Superior temporal gyrus (tissue), 1 donor: ENCODE measurements at regions not wholly inside any gene's neighbourhood (a gene's known extent, or its start where the extent isn't known, plus 50 kb on each side); places are given as distances from the start of the nearest gene placed in this dataset.

ENCODE experiments used
- DNase-seq: peaks from one replicate; pipeline ENCODE4 v3.0.0-alpha.2; 2016; ENCODE audit errors: extremely low spot score

- no peak for DNase-seq
Observed at GRCh38 chr5:14983666-14984441, 112.3 kb upstream of the ANKH start.

DNA sequence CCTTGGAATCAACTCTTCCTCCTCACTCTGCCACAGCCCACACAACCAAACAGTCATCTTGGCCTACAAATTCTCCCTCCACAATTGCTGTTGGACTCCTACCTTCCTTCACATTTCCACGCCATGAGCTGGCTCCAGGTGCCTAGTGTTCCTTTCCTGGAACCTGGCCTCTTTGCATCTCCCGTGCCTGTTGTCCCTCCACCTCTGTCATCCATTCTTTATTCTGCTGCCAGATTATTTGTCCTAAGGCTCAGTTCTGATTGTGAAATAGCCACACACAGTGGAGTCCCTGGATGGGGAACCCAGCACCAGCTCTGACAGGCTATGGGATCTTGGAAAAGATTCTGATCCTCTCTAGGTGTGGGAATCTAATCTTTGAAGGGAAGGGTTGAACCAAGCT lies 109.1 kb upstream of the ANKH start:
- DNase-seq: no peak

GRCh38 chr5:14977058-14977685 lies 105.6 kb upstream of the ANKH start:
- no peak for DNase-seq

GRCh38 chr5:14976486-14976885 lies 104.9 kb upstream of the ANKH start:
- no peak for DNase-seq

DNA sequence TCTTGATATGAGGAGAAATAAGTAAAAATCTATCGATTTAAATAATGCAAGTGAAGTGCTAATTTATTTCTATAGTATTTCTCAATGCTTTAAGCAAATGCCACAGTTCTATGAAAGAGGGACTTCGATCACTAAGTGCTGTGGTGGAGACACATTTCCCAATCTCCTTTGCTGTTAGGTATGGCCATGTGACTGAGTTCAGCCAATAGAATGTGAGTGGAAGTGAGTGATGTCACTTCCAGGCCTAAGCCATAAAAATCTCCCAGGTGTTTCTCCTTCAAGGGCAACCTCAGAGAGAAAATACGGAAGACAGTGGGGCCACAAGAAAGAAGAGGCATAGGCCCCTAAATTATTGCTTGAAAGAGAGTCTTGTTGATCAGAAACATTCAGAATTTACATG lies 100.3 kb upstream of the ANKH start:
- no peak for DNase-seq

GRCh38 chr5:14968796-14969195 lies 97.2 kb upstream of the ANKH start:
- DNase-seq: no peak

GRCh38 chr5:14967166-14967565 lies 95.6 kb upstream of the ANKH start:
- no peak for DNase-seq

DNA sequence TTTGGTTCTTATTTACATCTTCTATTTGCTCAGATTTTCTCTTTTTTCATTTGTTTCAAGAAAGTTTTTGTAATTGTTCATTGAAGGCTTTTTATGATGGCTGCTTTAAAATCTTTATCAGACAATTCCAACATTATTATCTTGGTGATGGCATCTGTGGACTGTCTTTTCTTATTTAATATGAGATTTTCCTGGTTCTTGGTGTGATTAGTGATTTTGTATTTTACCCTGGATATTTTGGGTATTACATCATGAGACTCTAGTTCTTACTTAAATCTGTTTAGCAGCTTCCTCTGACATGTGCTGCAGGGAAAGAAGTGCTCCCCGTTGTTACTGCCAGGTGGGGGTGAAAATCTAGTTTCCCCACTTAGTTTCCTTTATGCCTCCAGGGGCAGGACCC lies 94.2 kb upstream of the ANKH start:
- no peak for DNase-seq

DNA sequence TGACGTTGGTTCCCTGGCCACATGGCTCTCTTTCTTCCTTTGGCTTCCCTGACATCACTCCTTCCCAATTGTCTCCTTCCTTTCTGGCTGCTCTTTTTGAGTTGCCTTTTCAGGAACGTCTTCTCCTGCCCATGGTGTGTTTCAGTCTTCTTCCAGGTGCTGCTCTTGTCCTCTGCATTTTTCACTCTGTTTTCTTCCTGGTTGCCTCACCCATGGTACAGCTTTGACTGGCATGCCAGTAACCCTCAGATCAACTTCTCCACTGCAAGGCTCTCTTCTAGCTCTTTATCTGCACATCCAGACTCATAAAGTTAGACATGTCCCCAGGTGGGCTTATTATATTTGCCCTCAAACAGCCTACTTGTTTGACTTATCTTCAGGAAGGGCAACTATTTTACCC lies 91.0 kb upstream of the ANKH start:
- DNase-seq: no peak

DNA sequence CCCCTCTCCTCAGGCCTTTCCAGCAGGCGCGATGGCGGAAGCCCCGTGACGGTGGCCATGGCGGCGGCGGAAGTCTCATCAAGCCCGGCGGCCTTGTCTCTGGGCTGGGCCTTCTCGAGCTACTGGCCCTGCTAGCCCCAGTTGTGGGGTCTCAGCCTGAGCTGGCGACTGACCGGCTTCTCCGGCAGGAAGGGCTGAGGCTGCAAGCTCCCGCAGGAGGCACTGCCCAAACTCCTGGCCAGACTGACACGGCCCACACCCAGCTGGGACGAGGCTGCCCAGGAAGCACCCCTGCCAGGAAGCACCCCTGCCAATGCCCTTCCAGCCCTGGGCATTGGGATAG lies 88.5 kb upstream of the ANKH start:
- no peak for DNase-seq

DNA sequence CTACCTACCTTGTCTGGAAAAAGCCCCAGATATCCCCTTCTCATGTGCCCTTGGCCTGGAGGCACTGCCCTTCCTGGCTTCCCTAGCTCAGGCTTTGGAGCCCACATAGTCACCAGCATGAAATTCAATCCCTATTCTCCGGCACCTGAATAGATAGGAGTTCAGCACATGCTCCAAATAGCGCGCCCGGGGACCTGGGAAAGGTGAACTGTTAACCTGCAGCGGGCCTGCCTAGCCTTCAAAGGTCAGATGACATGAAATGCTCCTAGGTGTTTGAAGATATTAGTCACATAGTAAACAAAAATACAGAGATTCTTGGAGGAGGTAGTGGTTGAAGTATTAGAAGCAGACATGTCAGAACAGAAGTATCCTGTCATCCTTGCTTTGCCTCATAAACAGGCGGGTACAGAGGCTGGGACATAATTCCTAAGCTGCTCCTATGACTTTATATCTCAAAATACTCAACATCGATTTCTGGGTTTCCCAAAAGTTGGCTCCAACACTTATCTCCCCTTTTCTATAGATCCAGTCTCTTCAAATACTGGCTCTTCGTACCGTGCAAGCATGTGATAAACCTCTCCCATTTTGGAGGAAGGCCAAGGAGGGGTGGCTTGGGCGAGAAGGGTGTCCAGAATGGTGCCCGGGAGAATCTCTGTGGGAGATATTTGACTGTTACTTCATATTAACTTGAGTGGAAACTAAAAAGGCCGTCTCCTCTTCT lies 88.0 kb upstream of the ANKH start:
- DNase-seq: no peak

GRCh38 chr5:14958188-14958587 lies 86.6 kb upstream of the ANKH start:
- DNase-seq: no peak

- no peak for DNase-seq
Observed at GRCh38 chr5:14956423-14957046, 85.0 kb upstream of the ANKH start.

DNA sequence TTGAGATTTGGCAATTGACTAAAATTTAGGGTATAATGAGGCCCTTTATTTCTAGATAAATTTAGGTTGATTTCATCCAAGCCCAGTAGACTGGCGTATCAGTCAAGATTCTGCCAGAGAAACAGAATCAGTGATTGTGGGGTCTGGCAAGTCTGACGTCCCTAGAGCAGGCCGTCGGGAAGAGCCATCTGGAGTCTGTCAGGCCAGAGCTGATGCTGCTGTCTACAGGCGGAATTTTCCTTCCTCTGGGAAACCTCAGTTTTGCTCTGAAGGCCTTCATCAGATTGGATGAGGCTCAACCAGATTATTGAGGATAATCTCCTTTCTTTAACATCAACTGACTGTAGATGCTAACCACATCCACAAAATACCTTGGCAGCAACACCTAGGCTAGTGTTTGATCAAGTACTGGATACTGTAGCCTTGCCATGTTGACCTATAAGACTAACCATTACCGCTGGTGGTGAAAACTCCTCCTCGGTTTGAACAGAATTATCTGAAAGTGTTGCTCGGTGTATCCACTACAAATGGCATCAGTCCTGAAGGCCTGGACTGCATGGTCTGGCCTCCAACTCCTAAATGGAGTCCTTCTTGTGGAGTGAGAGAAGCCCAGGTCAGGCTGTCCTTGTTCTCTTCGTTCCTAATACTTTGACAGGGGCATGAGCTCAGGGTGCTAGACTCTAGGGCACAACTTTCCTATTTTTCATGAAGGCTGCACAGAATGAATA lies 83.2 kb upstream of the ANKH start:
- no peak for DNase-seq

GRCh38 chr5:14954216-14954615 lies 82.6 kb upstream of the ANKH start:
- DNase-seq: no peak

GRCh38 chr5:14953075-14953607 lies 81.6 kb upstream of the ANKH start:
- no peak for DNase-seq

DNA sequence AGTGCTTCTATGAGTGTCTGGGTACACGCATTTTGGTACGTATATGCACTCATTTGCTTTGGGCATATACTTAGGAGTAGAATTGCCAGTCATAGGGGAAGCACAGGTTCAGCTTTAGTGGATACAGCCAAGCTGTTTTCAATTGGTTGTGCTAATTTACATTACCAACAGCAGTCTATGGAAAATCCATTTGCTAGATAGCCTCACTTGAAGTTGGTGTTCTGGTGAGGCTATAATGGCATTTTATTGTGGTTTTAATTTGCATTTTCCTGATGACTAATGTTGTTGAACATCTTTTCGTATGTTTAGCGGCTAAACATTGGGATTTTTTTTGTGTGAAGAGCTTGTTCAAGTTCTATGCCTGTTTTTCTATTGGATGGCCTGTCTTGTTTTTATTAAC lies 76.8 kb upstream of the ANKH start:
- no peak for DNase-seq

DNA sequence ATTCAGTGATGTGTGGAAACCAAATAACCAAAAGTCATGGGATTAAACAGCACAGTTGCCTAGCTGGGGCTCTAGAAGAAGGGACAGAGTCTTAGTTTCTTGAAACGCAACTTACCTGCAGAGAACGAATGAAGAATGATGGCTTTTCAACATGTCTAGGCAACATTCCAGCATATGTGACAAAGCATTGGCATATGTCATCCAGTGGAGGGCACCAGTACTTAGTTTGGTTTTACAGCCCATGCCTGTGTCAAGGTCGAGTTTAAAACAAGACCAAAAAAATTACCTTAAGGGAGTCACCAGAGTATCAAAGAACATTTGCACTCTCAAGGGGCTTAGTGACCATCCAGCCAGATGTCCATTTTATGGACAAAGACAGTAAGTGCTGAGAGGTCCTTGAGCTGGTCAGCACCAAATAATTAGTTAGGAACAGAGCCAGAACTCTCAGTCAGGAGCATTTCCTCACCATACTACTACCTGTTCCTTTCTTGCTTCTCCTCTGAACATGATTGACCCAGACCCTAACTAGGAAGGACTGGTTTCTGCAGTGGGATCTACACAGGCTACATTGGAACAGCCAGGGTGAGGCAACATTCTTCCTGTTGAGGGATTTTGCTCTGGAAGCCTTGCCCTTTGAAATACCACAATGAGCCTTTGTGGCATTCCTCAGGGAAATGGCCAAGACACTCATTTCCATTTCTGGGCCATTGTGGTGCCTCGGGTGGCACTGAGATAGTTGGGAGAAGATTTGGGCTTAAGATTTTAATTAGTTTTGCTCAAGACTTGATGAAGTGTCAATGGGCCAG lies 75.4 kb upstream of the ANKH start:
- no peak for DNase-seq

DNA sequence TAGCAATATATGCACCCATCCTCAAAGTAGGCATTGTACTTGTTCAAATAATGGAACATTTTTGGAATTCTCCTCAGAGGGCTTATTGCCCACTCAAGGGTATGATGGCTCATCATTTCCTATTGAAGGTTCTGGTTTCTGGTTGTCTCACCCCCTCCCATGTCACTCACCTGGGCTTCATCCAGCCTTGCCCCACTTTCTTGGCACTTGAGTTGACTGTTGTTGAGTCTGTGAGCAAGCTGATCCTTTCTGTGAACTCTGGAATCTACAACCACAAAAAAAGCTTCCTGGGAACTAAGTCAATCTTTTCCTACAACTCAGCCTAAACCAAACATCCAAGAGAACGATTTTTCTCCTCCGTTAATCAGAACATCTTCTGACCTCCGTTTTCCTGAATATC lies 73.9 kb upstream of the ANKH start:
- DNase-seq: no peak

DNA sequence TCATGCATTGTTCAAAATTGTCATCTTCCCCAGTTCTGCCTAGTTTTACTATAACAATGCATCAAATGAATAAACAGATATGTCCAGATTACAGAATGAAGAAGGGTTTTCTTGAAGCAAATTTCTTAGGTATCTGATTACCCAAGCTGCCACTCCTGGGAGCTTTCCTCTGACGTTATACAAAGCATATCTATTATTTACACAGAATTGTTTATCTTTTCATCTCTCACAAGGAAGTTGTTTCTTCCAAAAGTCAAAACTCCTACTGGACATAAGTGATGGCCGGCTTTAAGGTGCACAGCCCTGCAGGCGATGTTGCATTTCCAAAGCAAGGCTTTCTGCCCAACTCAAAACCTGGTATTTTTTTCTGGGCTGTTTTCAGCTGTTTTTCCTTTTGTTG lies 73.4 kb upstream of the ANKH start:
- no peak for DNase-seq

DNA sequence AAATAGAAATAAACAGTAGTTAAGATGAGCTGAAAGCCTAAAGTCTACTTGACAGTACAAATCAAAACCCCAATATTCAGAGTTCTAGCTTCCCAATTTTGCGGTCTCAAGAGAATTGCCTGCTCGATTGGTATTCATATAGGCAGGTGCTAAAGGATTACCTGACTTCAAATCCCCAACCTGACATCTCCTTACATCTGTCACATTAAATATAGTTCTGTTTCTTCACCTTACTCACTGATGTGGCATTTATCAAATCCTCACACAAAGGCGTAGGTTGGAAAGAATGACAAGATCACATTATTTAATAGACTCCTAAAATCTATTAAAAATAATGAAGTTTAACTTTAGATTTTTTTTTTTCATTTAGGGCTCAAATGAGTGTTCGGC lies 72.8 kb upstream of the ANKH start:
- DNase-seq: no peak
